GM19239 (cell line): ENCODE measurements at regions not wholly inside any gene's neighbourhood (a gene's known extent, or its start where the extent isn't known, plus 50 kb on each side); places are given as distances from the start of the nearest gene placed in this dataset.

ENCODE experiments used
- DNase-seq: peaks from one replicate; pipeline ENCODE4 v3.0.0; 2011; ENCODE audit warnings: low spot score; ENCODE audit not compliant: insufficient read length
- FAIRE-seq: peaks from 2 replicates; lab custom pipeline; 2011; peaks lifted over from hg19 to GRCh38; lab: Jason Lieb, UNC

DNA sequence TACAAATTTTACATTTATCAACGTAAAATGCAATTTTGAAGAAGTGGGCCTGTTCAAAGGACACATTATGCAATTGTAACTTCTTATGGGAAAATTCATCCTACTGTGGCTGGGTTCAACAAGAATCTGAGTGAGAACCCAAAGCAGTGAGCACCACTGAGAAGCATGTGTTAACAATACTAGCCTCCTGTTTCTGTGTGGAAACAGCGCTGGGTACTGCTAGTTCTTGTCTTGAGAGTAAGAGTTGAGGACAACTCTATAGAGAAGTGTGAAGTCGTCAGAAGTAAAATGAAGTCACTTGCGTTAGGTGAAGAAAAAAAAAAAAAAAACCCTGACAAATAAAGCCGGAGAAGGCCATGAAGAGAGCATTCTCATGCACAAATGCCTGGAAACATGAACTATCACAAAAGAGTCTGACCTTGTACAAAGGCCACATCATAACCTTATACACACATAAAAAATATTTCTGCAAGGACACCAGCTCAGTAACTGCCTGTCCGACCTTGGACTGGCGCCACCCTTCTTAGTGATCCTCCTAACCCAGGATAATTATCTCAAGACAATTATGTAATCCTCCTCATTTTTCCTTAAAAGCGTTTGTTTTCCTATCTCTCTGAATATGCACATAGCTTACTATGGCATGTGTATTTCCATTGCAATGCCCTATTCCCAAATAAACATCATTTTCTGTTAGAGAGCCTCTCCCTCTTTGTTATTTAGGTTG is 554.9 kb downstream of the HTR7 start:
- DNase-seq (no peak), FAIRE-seq (no peak)

DNA sequence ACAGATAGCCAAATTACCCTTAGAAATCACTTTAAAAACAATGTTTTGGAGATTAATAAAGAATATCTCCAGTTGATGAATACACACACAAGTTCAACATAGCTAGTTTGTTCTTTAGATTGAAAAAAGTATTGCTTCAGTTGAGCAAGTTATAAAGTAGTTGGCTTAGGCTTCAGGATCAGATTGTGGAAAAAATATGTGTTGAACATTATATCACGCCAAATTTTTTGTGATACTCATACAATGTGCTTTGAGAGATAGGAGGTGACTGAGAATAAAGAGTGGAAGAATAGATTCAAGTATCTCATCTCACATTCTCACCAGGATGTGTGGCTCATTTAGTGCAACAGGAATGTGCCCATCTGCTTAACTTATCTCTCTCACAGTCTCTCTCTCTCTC is 553.3 kb downstream of the HTR7 start:
- no peak for FAIRE-seq
- no peak for DNase-seq

DNA sequence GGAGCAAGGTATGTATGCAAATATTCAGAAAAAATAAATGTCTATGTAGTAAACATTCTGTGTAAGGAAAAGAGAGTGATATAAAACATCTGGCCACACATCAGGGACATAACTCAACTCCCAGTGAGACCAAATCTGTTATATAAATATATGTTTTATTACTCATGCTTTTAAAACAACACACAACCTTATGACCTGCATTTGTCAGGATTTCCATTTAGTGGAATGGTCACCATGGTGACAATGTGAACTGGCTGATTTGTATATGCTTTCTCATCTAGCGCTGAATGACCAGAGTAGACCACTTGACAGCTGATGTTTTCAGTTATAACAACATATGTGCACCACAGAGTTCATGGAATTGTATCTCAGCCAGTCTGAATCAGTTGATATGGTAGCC is 551.7 kb downstream of the HTR7 start:
- DNase-seq: no peak
- no peak for FAIRE-seq

DNA sequence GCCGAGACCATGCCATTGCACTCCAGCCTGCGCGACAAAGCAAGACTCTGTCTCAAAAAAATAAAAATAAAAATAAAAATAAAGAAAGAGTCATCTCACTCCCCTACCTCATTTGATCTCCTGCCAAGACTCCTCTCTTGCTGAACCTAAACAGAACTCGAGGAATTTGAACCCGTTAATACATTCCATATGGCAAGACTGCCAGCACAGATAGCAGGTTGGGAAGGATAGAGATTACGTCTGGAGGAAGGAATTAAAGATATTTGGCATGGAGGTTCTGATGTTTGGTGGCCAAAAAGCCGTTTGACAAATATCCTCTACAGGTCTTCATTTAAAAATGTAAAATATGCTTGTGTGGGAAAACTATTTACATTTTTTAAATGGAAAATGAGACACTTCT is 549.6 kb downstream of the HTR7 start:
- DNase-seq (no peak), FAIRE-seq (no peak)

DNA sequence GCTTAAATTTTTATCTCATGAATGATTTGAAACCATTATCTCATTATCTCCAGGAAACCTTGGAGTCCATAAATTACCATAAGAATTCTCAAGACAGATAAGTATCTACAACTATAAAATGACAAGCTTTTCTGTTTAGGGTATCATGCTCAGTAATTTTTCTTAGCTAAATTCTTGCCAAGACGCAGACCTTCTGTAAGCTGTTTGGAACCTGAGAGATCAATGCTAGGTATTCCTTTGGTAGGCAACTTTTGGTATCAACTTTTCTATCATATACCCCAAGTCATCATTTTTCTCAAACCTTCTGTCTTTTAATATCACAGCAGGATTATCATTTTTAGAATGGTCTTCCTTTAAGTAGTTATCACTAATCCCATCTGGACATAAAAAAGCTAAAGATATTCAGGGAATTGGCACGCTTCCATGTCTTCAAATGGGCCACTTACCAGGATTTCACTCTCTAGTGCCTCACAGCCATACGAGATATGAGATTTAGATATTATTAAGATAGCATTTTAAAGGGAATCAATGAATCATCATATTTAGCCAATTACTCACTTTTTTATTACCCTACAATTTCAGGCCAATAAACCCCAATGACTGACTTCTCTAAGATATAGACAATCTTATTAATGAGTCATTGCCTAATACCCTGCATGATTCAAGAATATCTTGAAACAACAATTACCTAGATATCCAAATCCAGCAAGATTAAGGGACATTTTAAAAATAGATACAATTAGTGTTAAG is 544.1 kb downstream of the HTR7 start:
- no peak for DNase-seq
- no peak for FAIRE-seq

DNA sequence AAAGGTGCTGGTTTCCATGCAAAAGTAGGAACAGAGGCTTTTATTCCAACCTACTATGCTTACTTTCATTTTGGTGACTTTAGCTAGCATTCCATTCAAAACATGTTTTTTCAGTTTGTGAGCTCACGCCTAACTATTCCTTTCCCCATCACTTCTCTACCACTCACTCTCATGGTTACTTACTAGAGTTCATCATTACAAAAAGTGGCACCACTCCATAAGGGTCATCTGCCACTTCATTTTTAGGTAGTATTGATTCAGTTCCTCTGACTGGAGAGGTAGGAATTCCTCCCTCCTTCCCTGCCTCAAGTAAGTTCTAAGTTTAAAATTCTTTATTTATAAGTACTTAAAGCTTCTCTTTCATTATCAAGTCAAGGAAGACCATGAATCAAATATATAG is 543.1 kb downstream of the HTR7 start:
- DNase-seq: no peak
- no peak for FAIRE-seq

DNA sequence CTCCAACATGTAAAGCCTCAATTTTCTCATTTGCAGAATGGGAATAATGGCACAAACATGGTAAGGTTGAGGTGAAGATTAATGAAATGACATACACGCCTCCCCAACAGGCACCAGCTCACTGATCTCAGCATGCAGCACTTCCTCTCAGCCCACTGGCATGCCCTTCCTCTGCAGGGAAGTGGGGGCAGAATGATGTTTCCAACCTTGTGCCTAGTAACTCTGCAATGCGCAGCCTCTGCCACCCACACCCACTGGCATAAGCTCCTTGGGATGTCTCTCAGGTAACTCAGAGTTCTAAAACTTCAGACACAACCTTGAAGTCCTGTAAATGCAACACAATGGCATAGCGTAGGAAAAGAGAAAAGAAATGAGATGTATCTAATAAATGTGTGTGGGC is 540.7 kb downstream of the HTR7 start:
- FAIRE-seq (no peak), DNase-seq (no peak)

DNA sequence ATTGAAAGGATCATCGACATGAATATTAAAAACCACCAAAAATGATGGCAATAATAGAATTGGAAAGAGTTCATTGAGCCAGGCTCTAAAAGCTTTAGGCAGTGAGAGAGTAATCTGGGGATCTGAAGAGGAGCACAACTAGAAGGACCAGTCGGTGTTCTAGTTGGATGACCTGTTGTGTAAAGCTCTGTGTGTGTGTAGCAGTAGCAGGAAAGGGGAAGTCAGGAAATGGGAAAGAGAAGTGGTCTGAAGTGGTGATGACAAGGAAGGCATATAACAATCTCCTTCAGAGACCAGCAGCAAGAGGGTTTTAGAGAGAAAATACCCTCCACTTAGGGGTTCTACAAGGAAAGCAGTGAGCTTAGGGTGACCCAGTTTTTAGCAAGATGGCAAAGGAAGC is 539.2 kb downstream of the HTR7 start:
- FAIRE-seq: no peak
- no peak for DNase-seq

DNA sequence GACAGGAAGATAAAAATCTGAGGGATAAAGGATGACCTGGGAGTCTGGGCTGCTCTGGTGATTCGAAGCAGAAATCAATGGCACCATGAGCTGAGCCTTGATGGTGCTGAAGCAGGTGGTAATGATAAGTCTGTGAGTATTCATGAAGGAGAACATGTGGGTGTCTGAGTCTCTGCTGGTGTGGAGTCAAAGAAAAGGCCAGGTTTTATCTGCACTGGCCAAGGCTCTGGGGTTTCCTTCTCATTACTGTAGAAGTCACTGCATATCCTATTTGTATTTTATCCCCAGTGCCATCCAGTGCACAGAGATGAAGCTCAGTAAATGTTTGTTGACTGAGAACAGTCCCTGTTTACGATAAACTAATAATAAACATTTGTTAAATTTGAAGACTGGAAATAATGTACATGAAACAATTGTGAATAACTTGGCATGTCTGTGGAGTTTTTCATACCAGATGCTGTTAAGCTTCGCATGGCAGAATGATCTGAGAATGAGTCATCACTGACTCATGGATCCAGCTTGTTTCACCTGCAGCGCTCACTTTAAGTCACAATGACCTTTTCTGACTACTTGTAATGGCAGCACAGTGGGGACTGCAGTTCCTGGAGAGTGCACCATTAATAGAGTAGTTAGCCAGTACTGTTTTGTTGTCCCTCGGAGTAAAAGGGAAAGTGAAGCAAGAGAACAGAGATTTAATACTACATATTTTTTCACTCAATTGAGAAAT is 538.5 kb downstream of the HTR7 start:
- DNase-seq (peak; percentile 6), FAIRE-seq (no peak)

DNA sequence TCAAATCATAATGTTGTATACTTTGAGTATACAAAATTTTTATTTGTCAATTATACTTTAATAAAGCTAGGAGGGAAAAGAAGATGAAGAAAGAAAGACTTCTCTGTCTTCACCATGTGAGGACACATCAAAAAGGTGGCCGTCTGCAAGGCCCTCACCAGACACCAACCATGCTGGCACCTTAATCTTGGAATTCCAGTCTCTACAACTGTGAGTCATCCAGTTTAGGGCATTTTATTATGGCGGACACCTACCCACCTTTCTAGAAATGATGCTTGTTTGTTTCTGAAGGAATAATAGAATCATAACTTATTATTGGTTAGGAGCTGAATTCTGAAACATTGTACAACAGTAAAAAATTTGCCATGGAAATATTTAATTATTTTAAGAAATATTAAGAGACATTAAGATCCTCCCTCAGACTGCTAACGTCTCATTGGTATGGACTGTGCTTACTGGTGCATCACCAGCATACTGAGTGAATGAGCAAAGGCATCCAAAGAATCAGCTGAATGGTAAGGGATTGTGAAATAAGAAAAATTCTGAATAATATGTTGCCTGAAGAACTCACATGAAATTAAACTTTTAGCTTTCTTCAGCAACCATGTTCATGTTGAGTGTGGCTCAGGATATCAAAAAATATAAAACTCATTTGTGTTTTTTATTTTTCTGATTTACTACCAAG is 536.6 kb downstream of the HTR7 start:
- DNase-seq (no peak), FAIRE-seq (no peak)

DNA sequence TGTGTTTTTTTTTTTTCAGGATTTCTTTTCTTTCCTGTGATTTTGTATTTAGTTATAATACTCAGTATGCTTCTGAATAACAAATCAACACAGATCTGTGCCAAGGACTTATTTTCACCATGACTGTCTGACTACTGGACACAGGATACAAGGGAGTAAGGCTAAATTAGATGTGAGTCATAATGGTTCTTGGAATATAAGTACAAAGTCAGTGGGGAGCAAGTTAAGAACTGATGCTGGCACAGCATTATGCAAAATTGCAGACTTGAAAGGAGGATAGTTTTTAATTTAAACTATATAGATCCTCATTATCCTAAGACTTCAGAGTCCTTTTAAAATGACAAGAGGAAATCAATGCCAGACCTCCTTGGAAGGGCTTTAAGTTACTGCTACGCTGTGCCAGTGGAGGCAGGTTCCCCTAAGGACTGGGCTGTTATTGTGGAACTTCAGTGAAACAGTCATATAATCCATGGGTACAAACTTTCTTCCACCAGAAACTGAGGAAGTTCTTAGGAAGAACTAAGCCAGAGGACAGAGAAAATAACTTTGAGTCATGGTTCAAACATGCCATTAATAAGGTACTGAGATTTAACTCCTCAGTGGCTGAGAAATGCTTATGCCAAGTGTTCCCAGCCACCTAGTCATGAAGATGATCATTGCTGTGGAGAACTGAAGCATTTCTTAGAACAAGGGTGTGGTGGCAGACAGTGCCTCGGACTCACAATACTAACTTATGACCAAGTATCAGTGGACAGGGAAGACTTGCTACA is 531.2 kb downstream of the HTR7 start:
- FAIRE-seq (no peak), DNase-seq (no peak)

DNA sequence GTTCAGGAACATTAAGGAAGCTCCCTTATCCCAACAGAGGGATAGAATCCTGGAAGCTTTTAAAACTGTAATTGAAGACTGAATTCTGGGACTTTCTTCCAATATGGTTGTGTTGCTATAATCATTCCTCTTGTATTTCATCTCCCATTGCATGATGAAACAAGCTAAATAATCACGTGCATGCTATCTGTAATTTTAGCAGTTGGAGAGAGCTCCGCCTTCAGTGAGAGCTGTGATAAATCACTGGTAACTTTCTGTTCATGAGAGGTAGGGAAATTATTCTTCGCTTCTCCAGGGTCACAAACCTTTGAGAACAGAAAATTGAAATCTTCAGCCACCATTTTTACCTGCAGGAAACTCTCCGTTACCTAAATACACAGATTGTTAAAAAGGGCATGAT is 530.2 kb downstream of the HTR7 start:
- DNase-seq (no peak), FAIRE-seq (no peak)

DNA sequence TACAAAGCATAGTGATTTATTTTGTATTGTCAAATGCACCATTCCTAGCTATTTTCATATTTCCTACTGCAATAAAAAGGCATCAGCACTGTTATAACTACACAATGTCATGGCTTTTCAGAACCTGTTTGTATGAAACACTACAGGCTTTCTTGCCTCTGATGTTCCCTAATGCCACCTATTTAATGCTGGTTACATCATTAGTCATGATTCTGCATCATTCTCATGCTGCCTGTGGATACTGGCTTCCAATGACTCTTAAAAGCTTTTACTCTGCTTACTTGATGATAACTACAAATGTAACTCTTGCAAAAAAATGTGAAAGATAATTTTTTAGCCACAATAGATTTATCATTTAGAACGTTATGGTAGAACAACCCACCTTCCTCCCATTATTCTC is 529.4 kb downstream of the HTR7 start:
- DNase-seq (no peak), FAIRE-seq (no peak)

DNA sequence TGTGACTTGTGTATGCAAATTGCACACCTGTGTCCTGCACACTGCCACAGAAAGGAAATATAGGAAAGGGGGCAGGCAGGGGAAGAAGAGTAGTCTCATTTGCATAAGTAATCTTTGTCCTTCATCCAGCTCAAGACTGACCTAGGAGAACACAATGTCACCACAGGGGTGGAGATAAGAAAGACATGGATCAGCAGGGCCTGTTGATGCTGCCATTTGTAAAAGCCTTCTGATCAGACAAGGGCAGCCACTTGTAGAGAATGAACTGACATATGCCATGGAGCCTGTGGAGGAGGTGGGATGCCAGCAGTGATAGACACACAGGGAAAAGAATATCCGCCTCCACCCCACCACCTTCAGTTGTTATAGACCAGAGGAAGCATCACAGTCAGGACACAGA is 528.9 kb downstream of the HTR7 start:
- no peak for FAIRE-seq

DNA sequence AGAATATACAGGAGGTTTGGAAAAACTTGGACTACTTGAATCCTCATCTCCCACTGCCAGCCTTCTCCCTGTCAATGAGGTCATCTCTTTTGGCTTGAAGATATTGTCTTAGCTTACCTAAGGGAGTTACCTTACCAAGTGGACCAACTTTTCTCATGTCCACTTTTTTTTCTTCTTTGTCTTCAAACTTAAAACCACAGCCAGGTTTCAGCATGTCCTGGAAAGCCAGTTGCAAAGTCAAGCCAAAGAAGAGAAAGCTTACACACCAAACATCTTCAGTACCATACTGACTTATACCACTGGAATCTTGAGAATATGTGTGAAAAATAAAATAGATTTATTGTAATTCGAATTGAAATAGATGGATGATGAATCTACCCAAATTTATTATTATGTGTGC is 520.5 kb downstream of the HTR7 start:
- DNase-seq (no peak), FAIRE-seq (no peak)

More for the DNA sequence above, 528.9 kb downstream of the HTR7 start:
- DNase-seq: no peak

DNA sequence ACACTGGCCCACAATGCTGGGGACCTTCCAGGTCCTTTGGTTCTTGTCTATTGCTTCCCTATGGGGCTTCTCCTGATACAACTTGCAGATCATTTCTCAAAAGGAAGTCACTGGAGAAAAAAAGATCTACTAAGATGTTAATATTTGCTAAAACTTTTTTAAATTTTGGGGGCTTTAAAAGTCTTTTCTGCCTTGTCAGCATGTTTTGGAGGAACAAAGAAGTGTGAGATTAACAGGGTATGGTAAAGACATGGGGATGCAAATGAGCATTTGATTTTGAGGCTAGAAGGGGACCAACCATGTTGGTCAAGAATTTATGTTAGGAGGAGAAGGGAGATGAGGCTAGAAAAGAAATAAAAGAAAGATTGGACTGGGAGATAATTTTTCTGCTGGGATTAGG is 515.4 kb downstream of the HTR7 start:
- DNase-seq (no peak), FAIRE-seq (no peak)

DNA sequence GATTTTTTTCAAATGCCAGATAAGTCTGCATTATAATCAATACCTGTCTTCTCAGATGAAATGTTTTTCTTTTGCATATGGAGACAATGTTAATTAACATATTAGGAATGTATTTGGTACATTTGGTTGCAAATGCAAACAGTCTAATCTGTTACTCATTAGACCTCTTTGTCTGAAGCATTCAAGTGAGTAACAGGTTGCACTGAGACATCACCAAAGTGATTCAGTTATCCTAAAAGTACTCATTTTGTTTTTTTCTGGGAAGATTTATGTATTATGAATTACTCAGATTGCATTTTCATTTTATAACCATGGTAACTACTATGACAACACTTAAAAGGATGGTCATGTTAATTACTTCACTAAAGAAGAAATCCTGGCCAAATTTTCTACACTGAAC is 513.6 kb downstream of the HTR7 start:
- DNase-seq (no peak), FAIRE-seq (no peak)

DNA sequence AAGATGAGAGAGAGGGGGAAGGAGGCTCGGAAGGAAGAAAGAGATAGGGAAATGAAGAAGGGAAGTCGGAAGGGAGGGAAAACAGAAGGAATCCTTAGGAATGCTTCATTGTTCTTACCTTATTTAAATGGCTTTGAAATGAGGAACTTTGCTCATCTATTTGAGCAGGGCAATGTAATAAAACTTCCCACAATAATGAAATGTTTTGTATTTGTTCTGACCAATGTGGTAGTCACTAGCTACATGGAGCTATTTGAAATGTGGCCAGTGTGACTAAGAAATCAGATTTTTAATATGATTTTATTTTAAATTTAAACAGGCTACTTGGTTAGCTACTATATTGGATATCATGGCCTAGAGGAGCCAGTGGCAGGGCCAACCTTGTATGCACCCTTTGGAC is 510.6 kb downstream of the HTR7 start:
- DNase-seq (no peak), FAIRE-seq (no peak)

DNA sequence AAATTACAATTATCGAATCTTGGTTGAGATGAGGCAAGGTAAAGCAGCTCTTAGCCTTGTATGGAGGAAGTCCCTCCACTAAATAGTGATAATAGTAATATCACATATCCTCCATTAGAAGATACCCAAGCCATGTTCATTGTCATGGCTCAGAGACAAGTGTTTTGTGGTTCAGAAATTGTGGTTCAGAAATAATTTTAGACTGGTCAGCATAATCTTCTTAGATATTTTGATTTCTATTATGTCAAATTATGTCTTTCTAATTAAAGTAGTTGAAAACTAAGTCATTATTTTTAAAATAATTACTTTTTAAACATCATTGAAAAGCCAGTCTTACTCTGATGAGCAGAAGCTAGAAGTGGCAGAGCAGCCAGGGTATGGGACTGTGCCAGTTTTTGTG is 507.7 kb downstream of the HTR7 start:
- DNase-seq: no peak
- FAIRE-seq: no peak

DNA sequence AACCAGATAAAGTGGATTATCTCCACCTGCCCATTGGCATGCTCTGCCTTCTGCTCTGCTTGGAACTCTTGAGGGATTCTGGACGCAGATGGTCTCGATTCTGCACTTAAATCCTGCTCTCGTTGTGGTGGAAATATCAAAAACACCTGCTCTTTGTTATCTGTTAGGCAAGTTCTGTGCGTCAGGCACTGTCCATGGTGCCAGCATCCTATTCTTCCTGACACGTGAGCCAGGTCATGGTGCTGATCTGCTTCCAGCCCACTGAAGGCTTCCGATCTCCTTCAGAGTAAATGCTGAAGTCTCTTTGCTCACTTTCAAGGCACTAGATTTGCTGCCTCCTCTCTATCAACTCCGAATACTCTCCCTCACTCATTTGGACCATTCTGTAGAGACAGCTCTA is 505.6 kb downstream of the HTR7 start:
- DNase-seq (no peak), FAIRE-seq (no peak)
